Upper lobe of left lung (tissue), 6 donors: ENCODE measurements at regions not wholly inside any gene's neighbourhood (a gene's known extent, or its start where the extent isn't known, plus 50 kb on each side); places are given as distances from the start of the nearest gene placed in this dataset.

Source experiments
- ATAC-seq, 2 donors: fragments of 200-7000 bp; cut with Tn5 transposase; one replicate each; pipeline ENCODE4 v1.9.1; 2022; ENCODE audit warnings: mild to moderate bottlenecking in 2 of 2, moderate library complexity in 2 of 2; ENCODE audit not compliant: low FRiP score in 2 of 2
- DNase-seq, 2 donors: peaks; one replicate each; pipeline ENCODE4 v3.0.0-alpha.2; 2019 to 2020
- H3K27ac ChIP-seq, 4 donors: fragments of 200-600 bp; sonication (generic); one replicate each; pipeline ENCODE4 v1.5.1; 2016 to 2019
- H3K27me3 ChIP-seq, 4 donors: fragments of 200-600 bp; sonication (generic); one replicate each; pipeline ENCODE4 v1.5.1; 2017 to 2019
- H3K36me3 ChIP-seq, 4 donors: fragments of 200-600 bp; sonication (generic); one replicate each; pipeline ENCODE4 v1.5.1; 2016 to 2019
- H3K4me1 ChIP-seq, 4 donors: fragments of 200-600 bp; sonication (generic); one replicate each; pipeline ENCODE4 v1.5.1; 2018 to 2019
- H3K4me3 ChIP-seq, 4 donors: fragments of 200-600 bp; sonication (generic); one replicate each; pipeline ENCODE4 v1.5.1; 2017 to 2019; ENCODE audit warnings: mild to moderate bottlenecking in 2 of 4, moderate library complexity in 1 of 4
- H3K9me3 ChIP-seq, 4 donors: fragments of 200-600 bp; sonication (generic); one replicate each; pipeline ENCODE4 v1.5.1; 2018 to 2019
- CTCF ChIP-seq, 6 experiments: fragments of 450-650 bp in 4 of 6; fragments of 200-600 bp in 2 of 6; sonication (generic) in 2 of 6; IDR thresholded peaks; one replicate each; pipeline ENCODE4 v1.5.1; 2016 to 2019; ENCODE audit warnings: antibody characterized with exemption in 6 of 6
- EP300 ChIP-seq, 4 donors: sonication (generic); formaldehyde crosslinking; IDR thresholded peaks; one replicate each; pipeline ENCODE4 v1.5.1; 2017; ENCODE audit warnings: antibody characterized with exemption in 4 of 4, control low read depth in 2 of 4
- POLR2A ChIP-seq, 4 donors: fragments of 450-650 bp; IDR thresholded peaks; one replicate each; pipeline ENCODE4 v1.5.1; 2016 to 2017; ENCODE audit warnings: antibody characterized with exemption in 4 of 4, mild to moderate bottlenecking in 2 of 4
- POLR2AphosphoS5 ChIP-seq, 2 donors: sonication (generic); formaldehyde crosslinking; IDR thresholded peaks; one replicate each; pipeline ENCODE4 v1.5.1; 2017; ENCODE audit warnings: antibody characterized with exemption in 2 of 2
- WGBS, 2 donors: methylation state at CpG; one replicate each; pipeline ENCODE4 v1.1.5; 2017 to 2018; 5-methylcytosine and 5-hydroxymethylcytosine counted together
- donor health status: DM: no; HTN: no; CAD: no; lungs with moderate emphysema.
- donor health status: DM: no; HTN: yes; CAD: no; lungs with severe emphysema.

GRCh38 chr20:7420345-7420744 lies 519.9 kb downstream of the HAO1 start:
- no peak for ATAC-seq
- H3K4me1 ChIP-seq, result no peaks in the 10 kb centered on the region
- DNase-seq, result no peak
- H3K9me3 ChIP-seq, result no peaks in the 10 kb centered on the region
- H3K27ac ChIP-seq, result no peak overlapping the region
- no peak overlapping the region for H3K4me3 ChIP-seq
- no peaks in the 10 kb centered on the region for H3K36me3 ChIP-seq
- no peaks in the 10 kb centered on the region for H3K27me3 ChIP-seq
- no peak for TF ChIP-seq POLR2A (IDR thresholded peaks at IDR 0.05)
- TF ChIP-seq POLR2AphosphoS5 (IDR thresholded peaks at IDR 0.05), result no peak
- TF ChIP-seq CTCF (IDR thresholded peaks at IDR 0.05), result no peak
- TF ChIP-seq EP300 (IDR thresholded peaks at IDR 0.05), result no peak

- Histone ChIP-seq H3K9me3 (no peaks in the 10 kb centered on the region), H3K27ac (no peak overlapping the region), H3K27me3 (no peaks in the 10 kb centered on the region), H3K36me3 (no peaks in the 10 kb centered on the region), H3K4me3 (no peak overlapping the region), H3K4me1 (no peaks in the 10 kb centered on the region)
- TF ChIP-seq EP300 (IDR thresholded peaks at IDR 0.05), result no peak
- no peak for TF ChIP-seq POLR2A (IDR thresholded peaks at IDR 0.05)
- TF ChIP-seq POLR2AphosphoS5 (IDR thresholded peaks at IDR 0.05), result no peak
- no peak for TF ChIP-seq CTCF (IDR thresholded peaks at IDR 0.05)
- DNase-seq (no peak), ATAC-seq (no peak)
- WGBS, 2 donors, result 73 to 82% methylated on average over 6 of the region's 6 CpGs
These were observed 513.3 kb downstream of the HAO1 start for GRCh38 chr20:7426890-7427496.

- no peaks in the 10 kb centered on the region for H3K9me3 ChIP-seq
- 97% methylated on average over 3 of the region's 3 CpGs for WGBS, 2 donors
- ATAC-seq (no peak), DNase-seq (no peak)
- H3K4me3 ChIP-seq, result no peak overlapping the region
- no peaks in the 10 kb centered on the region for H3K27me3 ChIP-seq
- TF ChIP-seq POLR2AphosphoS5 (IDR thresholded peaks at IDR 0.05), result no peak
- TF ChIP-seq EP300 (IDR thresholded peaks at IDR 0.05), result no peak
- TF ChIP-seq CTCF (IDR thresholded peaks at IDR 0.05), result no peak
- TF ChIP-seq POLR2A (IDR thresholded peaks at IDR 0.05), result no peak
- no peaks in the 10 kb centered on the region for H3K36me3 ChIP-seq
- H3K27ac ChIP-seq, result no peak overlapping the region
- H3K4me1 ChIP-seq, result no peaks in the 10 kb centered on the region
These were observed 511.3 kb downstream of the HAO1 start for GRCh38 chr20:7428946-7429345.

DNA sequence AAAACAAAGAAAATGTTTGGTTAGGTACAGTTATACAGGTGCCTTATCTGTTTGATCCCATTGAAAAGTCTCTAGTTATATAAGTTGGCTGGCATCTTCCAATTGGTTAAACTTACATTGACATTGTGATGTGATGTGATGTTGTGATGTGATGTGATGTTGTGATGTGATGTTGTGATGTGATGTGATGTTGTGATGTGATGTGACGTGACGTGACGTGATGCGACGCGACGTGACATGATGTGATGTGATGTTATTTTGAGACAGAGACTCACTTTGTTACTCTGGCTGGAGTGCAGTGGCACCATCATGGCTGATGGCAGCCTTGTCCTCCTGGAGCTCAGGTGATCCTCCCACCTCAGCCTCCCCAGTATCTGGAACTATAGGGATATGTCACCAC lies 507.6 kb downstream of the HAO1 start:
- H3K27me3 ChIP-seq, result no peaks in the 10 kb centered on the region
- no peaks in the 10 kb centered on the region for H3K9me3 ChIP-seq
- H3K36me3 ChIP-seq, result no peaks in the 10 kb centered on the region
- 70 to 95% methylated on average over 7 of the region's 7 CpGs for WGBS, 2 donors
- no peaks in the 10 kb centered on the region for H3K4me1 ChIP-seq
- DNase-seq (no peak), ATAC-seq (no peak)
- no peak overlapping the region for H3K27ac ChIP-seq
- TF ChIP-seq CTCF (IDR thresholded peaks at IDR 0.05) (no peak), EP300 (IDR thresholded peaks at IDR 0.05) (no peak), POLR2AphosphoS5 (IDR thresholded peaks at IDR 0.05) (no peak), POLR2A (IDR thresholded peaks at IDR 0.05) (no peak)
- no peak overlapping the region for H3K4me3 ChIP-seq

DNA sequence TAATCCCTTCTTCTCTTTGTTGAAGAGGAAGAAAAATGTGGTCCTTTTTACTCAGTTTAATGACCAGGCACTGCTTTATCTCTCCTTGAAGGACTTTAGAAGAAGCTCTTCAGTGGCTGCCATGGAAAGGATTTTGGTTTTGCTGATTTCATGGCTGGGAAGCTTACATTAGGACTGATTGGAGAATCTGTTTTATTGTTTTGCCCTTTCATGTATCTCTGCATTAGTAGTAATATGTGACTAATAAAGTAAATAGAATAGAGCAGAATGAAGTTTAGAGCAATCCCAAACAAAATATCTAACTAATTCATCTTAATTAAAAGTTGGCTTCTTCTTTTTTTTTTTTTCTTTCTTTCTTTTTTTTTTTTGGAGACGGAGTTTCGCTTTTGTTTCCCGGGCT lies 502.9 kb downstream of the HAO1 start:
- TF ChIP-seq POLR2A (IDR thresholded peaks at IDR 0.05) (no peak), EP300 (IDR thresholded peaks at IDR 0.05) (no peak), POLR2AphosphoS5 (IDR thresholded peaks at IDR 0.05) (no peak)
- no peak for ATAC-seq
- WGBS, 2 donors, result 84 to 91% methylated on average over 3 of the region's 3 CpGs

More for the DNA sequence above, 502.9 kb downstream of the HAO1 start:
- Histone ChIP-seq H3K4me1 (no peaks in the 10 kb centered on the region), H3K36me3 (no peaks in the 10 kb centered on the region), H3K27ac (no peak overlapping the region), H3K27me3 (no peaks in the 10 kb centered on the region), H3K9me3 (no peaks in the 10 kb centered on the region), H3K4me3 (no peak overlapping the region)
- no peak for DNase-seq
